GM23338 (cell line): ENCODE measurements at regions not wholly inside any gene's neighbourhood (a gene's known extent, or its start where the extent isn't known, plus 50 kb on each side); places are given as distances from the start of the nearest gene placed in this dataset.

Experiments
- ATAC-seq: fragments of 200-7000 bp; cut with Tn5 transposase; 3 replicates; pipeline ENCODE4 v1.9.1; 2020
- DNase-seq: peaks from one replicate; pipeline ENCODE4 v3.0.0-alpha.2; 2015; ENCODE audit warnings: low spot score
- H2AFZ ChIP-seq: fragments of 200-600 bp; sonication (generic); 2 replicates; pipeline ENCODE4 v1.8.0; 2016; ENCODE audit warnings: antibody characterized with exemption, mild to moderate bottlenecking, moderate library complexity
- H3F3A ChIP-seq: fragments of 200-600 bp; sonication (generic); replicated peaks from 2 replicates; pipeline ENCODE4 v1.8.0; 2017; ENCODE audit warnings: antibody characterized with exemption, mixed run types, low read depth
- H3K27ac ChIP-seq: fragments of 200-600 bp; sonication (generic); 2 replicates; pipeline ENCODE4 v1.6.1; 2016; ENCODE audit warnings: low read depth
- H3K27me3 ChIP-seq: fragments of 200-600 bp; sonication (generic); 2 replicates; pipeline ENCODE4 v1.8.0; 2016; ENCODE audit warnings: mild to moderate bottlenecking, mixed run types, moderate library complexity; ENCODE audit not compliant: insufficient read depth
- H3K36me3 ChIP-seq: fragments of 200-600 bp; sonication (generic); 2 replicates; pipeline ENCODE4 v1.8.0; 2016; ENCODE audit warnings: mild to moderate bottlenecking; ENCODE audit not compliant: insufficient read depth
- H3K4me1 ChIP-seq: fragments of 200-600 bp; sonication (generic); 2 replicates; pipeline ENCODE4 v1.8.0; 2016; ENCODE audit warnings: mild to moderate bottlenecking, moderate library complexity; ENCODE audit not compliant: insufficient read depth
- H3K4me2 ChIP-seq: fragments of 200-600 bp; sonication (generic); 2 replicates; pipeline ENCODE4 v1.7.1; 2017; ENCODE audit warnings: mixed run types
- H3K4me3 ChIP-seq: fragments of 200-600 bp; sonication (generic); 2 replicates; pipeline ENCODE4 v1.6.1; 2016; ENCODE audit warnings: mixed run types
- H3K79me2 ChIP-seq: fragments of 200-600 bp; sonication (generic); replicated peaks from 2 replicates; pipeline ENCODE4 v1.8.0; 2017; ENCODE audit warnings: mild to moderate bottlenecking; ENCODE audit not compliant: insufficient read depth
- H3K9me2 ChIP-seq: fragments of 200-600 bp; sonication (generic); 2 replicates; pipeline ENCODE4 v1.8.0; 2017; ENCODE audit not compliant: insufficient read depth
- H4K20me1 ChIP-seq: fragments of 200-600 bp; sonication (generic); replicated peaks from 2 replicates; pipeline ENCODE4 v1.8.0; 2017; ENCODE audit warnings: mild to moderate bottlenecking; ENCODE audit not compliant: insufficient read depth
- H3K27ac Mint-ChIP-seq: 2 replicates; pipeline ENCODE4 v1.8.0; 2020; ENCODE audit warnings: inconsistent platforms, mild to moderate bottlenecking, moderate library complexity, mixed read lengths
- H3K27me3 Mint-ChIP-seq: 3 replicates; pipeline ENCODE4 v1.8.0; 2022; ENCODE audit warnings: low read depth, mild to moderate bottlenecking, moderate library complexity, mixed read lengths, inconsistent platforms; ENCODE audit not compliant: insufficient read depth, poor library complexity
- H3K36me3 Mint-ChIP-seq: 3 replicates; pipeline ENCODE4 v1.8.0; 2021; ENCODE audit warnings: low read depth, mild to moderate bottlenecking, inconsistent platforms, moderate library complexity, mixed read lengths
- H3K4me1 Mint-ChIP-seq: 3 replicates; pipeline ENCODE4 v1.8.0; 2020; ENCODE audit warnings: mild to moderate bottlenecking, inconsistent platforms, mixed read lengths
- H3K4me3 Mint-ChIP-seq: 3 replicates; pipeline ENCODE4 v1.8.0; 2021; ENCODE audit warnings: moderate library complexity, mild to moderate bottlenecking, inconsistent platforms, mixed read lengths
- H3K9me3 Mint-ChIP-seq: 3 replicates; pipeline ENCODE4 v1.8.0; 2020; ENCODE audit warnings: moderate library complexity, mild to moderate bottlenecking, inconsistent platforms, mixed read lengths
- CREB1 ChIP-seq: fragments of 250-450 bp; sonication (Bioruptor Pico); IDR thresholded peaks from 2 replicates; pipeline ENCODE4 v1.5.0; 2020; ENCODE audit warnings: low read depth, mild to moderate bottlenecking, moderate library complexity
- EZH2 ChIP-seq: fragments of 200-600 bp; sonication (generic); IDR thresholded peaks from one replicate; pipeline ENCODE4 v1.8.0; 2017; ENCODE audit warnings: antibody characterized with exemption, mild to moderate bottlenecking, low read depth; ENCODE audit not compliant: unreplicated experiment
- EZH2phosphoT487 ChIP-seq: fragments of 200-600 bp; sonication (generic); IDR thresholded peaks from one replicate; pipeline ENCODE4 v1.8.1; 2018; ENCODE audit warnings: antibody characterized with exemption; ENCODE audit not compliant: unreplicated experiment
- JUNB ChIP-seq: IDR thresholded peaks from one replicate; pipeline ENCODE4 v1.6.1; 2016; ENCODE audit warnings: antibody characterized with exemption; ENCODE audit not compliant: unreplicated experiment
- NANOG ChIP-seq: IDR thresholded peaks from 2 replicates; pipeline ENCODE4 v1.6.1; 2016; ENCODE audit warnings: antibody characterized with exemption, borderline replicate concordance
- POLR2AphosphoS5 ChIP-seq: IDR thresholded peaks from 2 replicates; pipeline ENCODE4 v1.6.1; 2016; ENCODE audit warnings: antibody characterized with exemption, low read depth
- STAT1 ChIP-seq: IDR thresholded peaks from one replicate; pipeline ENCODE4 v1.6.1; 2016; ENCODE audit warnings: antibody characterized with exemption; ENCODE audit not compliant: unreplicated experiment
- ZNF114 ChIP-seq: fragments of 250-450 bp; sonication (Bioruptor Pico); IDR thresholded peaks from 2 replicates; pipeline ENCODE4 v1.5.0; 2020; ENCODE audit warnings: mild to moderate bottlenecking, moderate library complexity
- ZNF331 ChIP-seq: fragments of 250-450 bp; sonication (Bioruptor Pico); IDR thresholded peaks from 2 replicates; pipeline ENCODE4 v1.5.0; 2020; ENCODE audit warnings: low read depth, mild to moderate bottlenecking, moderate library complexity
- TF ChIP-seq, protein P1 (sequence below): IDR thresholded peaks from one replicate; pipeline ENCODE4 v1.6.1; 2018; ENCODE audit warnings: antibody characterized with exemption; ENCODE audit not compliant: unreplicated experiment
- TF ChIP-seq, protein P2 (sequence below): IDR thresholded peaks from 2 replicates; pipeline ENCODE4 v1.6.1; 2016; ENCODE audit warnings: antibody characterized with exemption
- TF ChIP-seq, protein P3 (sequence below): fragments of 250-450 bp; sonication (Bioruptor Pico); IDR thresholded peaks from 2 replicates; pipeline ENCODE4 v1.5.0; 2020; ENCODE audit warnings: mild to moderate bottlenecking, moderate library complexity
- TF ChIP-seq, protein P4 (sequence below), 2 experiments: fragments of 200-600 bp in 1 of 2; sonication (generic) in 1 of 2; conservative IDR thresholded peaks; 2 replicates each; pipeline versions ENCODE4 v1.5.1 to v1.6.1; 2016 to 2017; ENCODE audit warnings: antibody characterized with exemption in 2 of 2, low read depth in 2 of 2, mild to moderate bottlenecking in 2 of 2, moderate library complexity in 1 of 2

DNA sequence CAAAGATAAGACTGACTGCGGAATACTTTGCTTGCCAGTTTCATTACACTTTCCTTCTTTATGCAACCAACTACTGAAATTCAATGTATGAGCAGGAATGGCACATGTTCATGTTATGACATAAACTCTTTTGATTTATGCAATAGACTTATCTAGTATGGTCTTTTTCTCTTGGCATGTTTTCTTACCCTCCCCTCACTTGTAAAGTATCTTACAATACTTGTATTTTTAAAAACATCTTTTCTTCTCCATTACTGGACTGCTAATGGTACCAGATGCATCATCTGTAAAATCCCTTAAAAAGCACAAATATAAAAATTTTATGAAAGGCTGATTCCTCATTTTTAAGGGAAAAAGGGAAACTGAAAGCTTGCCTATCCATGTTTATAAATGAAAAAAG lies 373.8 kb downstream of the ZEB2 start:
- no peak for ATAC-seq
- TF ChIP-seq NANOG (no peak), ZNF114 (CRISPR knock-in tag) (no peak), EZH2 (no peak), POLR2AphosphoS5 (no peak), ZNF331 (CRISPR knock-in tag) (no peak), JUNB (no peak), CREB1 (CRISPR knock-in tag) (no peak), STAT1 (no peak), EZH2phosphoT487 (no peak)
- TF ChIP-seq, protein P1, sequence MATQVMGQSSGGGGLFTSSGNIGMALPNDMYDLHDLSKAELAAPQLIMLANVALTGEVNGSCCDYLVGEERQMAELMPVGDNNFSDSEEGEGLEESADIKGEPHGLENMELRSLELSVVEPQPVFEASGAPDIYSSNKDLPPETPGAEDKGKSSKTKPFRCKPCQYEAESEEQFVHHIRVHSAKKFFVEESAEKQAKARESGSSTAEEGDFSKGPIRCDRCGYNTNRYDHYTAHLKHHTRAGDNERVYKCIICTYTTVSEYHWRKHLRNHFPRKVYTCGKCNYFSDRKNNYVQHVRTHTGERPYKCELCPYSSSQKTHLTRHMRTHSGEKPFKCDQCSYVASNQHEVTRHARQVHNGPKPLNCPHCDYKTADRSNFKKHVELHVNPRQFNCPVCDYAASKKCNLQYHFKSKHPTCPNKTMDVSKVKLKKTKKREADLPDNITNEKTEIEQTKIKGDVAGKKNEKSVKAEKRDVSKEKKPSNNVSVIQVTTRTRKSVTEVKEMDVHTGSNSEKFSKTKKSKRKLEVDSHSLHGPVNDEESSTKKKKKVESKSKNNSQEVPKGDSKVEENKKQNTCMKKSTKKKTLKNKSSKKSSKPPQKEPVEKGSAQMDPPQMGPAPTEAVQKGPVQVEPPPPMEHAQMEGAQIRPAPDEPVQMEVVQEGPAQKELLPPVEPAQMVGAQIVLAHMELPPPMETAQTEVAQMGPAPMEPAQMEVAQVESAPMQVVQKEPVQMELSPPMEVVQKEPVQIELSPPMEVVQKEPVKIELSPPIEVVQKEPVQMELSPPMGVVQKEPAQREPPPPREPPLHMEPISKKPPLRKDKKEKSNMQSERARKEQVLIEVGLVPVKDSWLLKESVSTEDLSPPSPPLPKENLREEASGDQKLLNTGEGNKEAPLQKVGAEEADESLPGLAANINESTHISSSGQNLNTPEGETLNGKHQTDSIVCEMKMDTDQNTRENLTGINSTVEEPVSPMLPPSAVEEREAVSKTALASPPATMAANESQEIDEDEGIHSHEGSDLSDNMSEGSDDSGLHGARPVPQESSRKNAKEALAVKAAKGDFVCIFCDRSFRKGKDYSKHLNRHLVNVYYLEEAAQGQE: no peak
- TF ChIP-seq, protein P2, sequence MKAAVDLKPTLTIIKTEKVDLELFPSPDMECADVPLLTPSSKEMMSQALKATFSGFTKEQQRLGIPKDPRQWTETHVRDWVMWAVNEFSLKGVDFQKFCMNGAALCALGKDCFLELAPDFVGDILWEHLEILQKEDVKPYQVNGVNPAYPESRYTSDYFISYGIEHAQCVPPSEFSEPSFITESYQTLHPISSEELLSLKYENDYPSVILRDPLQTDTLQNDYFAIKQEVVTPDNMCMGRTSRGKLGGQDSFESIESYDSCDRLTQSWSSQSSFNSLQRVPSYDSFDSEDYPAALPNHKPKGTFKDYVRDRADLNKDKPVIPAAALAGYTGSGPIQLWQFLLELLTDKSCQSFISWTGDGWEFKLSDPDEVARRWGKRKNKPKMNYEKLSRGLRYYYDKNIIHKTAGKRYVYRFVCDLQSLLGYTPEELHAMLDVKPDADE: no peak
- TF ChIP-seq, protein P3, sequence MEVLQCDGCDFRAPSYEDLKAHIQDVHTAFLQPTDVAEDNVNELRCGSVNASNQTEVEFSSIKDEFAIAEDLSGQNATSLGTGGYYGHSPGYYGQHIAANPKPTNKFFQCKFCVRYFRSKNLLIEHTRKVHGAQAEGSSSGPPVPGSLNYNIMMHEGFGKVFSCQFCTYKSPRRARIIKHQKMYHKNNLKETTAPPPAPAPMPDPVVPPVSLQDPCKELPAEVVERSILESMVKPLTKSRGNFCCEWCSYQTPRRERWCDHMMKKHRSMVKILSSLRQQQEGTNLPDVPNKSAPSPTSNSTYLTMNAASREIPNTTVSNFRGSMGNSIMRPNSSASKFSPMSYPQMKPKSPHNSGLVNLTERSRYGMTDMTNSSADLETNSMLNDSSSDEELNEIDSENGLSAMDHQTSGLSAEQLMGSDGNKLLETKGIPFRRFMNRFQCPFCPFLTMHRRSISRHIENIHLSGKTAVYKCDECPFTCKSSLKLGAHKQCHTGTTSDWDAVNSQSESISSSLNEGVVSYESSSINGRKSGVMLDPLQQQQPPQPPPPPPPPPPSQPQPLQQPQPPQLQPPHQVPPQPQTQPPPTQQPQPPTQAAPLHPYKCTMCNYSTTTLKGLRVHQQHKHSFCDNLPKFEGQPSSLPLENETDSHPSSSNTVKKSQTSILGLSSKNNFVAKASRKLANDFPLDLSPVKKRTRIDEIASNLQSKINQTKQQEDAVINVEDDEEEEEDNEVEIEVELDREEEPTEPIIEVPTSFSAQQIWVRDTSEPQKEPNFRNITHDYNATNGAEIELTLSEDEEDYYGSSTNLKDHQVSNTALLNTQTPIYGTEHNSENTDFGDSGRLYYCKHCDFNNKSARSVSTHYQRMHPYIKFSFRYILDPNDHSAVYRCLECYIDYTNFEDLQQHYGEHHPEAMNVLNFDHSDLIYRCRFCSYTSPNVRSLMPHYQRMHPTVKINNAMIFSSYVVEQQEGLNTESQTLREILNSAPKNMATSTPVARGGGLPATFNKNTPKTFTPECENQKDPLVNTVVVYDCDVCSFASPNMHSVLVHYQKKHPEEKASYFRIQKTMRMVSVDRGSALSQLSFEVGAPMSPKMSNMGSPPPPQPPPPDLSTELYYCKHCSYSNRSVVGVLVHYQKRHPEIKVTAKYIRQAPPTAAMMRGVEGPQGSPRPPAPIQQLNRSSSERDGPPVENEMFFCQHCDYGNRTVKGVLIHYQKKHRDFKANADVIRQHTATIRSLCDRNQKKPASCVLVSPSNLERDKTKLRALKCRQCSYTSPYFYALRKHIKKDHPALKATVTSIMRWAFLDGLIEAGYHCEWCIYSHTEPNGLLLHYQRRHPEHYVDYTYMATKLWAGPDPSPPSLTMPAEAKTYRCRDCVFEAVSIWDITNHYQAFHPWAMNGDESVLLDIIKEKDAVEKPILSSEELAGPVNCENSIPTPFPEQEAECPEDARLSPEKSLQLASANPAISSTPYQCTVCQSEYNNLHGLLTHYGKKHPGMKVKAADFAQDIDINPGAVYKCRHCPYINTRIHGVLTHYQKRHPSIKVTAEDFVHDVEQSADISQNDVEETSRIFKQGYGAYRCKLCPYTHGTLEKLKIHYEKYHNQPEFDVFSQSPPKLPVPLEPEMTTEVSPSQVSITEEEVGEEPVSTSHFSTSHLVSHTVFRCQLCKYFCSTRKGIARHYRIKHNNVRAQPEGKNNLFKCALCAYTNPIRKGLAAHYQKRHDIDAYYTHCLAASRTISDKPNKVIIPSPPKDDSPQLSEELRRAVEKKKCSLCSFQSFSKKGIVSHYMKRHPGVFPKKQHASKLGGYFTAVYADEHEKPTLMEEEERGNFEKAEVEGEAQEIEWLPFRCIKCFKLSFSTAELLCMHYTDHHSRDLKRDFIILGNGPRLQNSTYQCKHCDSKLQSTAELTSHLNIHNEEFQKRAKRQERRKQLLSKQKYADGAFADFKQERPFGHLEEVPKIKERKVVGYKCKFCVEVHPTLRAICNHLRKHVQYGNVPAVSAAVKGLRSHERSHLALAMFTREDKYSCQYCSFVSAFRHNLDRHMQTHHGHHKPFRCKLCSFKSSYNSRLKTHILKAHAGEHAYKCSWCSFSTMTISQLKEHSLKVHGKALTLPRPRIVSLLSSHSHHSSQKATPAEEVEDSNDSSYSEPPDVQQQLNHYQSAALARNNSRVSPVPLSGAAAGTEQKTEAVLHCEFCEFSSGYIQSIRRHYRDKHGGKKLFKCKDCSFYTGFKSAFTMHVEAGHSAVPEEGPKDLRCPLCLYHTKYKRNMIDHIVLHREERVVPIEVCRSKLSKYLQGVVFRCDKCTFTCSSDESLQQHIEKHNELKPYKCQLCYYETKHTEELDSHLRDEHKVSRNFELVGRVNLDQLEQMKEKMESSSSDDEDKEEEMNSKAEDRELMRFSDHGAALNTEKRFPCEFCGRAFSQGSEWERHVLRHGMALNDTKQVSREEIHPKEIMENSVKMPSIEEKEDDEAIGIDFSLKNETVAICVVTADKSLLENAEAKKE (CRISPR knock-in tag): no peak
- TF ChIP-seq, protein P4, sequence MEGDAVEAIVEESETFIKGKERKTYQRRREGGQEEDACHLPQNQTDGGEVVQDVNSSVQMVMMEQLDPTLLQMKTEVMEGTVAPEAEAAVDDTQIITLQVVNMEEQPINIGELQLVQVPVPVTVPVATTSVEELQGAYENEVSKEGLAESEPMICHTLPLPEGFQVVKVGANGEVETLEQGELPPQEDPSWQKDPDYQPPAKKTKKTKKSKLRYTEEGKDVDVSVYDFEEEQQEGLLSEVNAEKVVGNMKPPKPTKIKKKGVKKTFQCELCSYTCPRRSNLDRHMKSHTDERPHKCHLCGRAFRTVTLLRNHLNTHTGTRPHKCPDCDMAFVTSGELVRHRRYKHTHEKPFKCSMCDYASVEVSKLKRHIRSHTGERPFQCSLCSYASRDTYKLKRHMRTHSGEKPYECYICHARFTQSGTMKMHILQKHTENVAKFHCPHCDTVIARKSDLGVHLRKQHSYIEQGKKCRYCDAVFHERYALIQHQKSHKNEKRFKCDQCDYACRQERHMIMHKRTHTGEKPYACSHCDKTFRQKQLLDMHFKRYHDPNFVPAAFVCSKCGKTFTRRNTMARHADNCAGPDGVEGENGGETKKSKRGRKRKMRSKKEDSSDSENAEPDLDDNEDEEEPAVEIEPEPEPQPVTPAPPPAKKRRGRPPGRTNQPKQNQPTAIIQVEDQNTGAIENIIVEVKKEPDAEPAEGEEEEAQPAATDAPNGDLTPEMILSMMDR (conservative IDR thresholded peaks at IDR 0.05; ENCODE audit: low read depth in 2 of 2): no peak
- no peaks in the 10 kb centered on the region for H3K79me2 ChIP-seq

More for the DNA sequence above, 373.8 kb downstream of the ZEB2 start:
- Mint-ChIP-seq H3K4me1 (peaks cover 5% of the 10 kb centered on the region; the same call in 2 of the 3 replicates), H3K36me3 (no peaks in the 10 kb centered on the region), H3K4me3 (no peak overlapping the region), H3K9me3 (no peaks in the 10 kb centered on the region), H3K27ac (no peak overlapping the region), H3K27me3 (no peaks in the 10 kb centered on the region)
- Histone ChIP-seq H3F3A (no peaks in the 10 kb centered on the region), H4K20me1 (no peaks in the 10 kb centered on the region), H2AFZ (no peak overlapping the region), H3K9me2 (no peaks in the 10 kb centered on the region), H3K4me3 (no peak overlapping the region), H3K36me3 (no peaks in the 10 kb centered on the region), H3K4me2 (no peak overlapping the region), H3K27me3 (no peaks in the 10 kb centered on the region), H3K27ac (no peak overlapping the region), H3K4me1 (no peaks in the 10 kb centered on the region)
- no peak for DNase-seq
